SH-SY5Y (cell line): ENCODE measurements at regions not wholly inside any gene's neighbourhood (a gene's known extent, or its start where the extent isn't known, plus 50 kb on each side); places are given as distances from the start of the nearest gene placed in this dataset.

ENCODE experiments used
- GATA2 ChIP-seq: IDR thresholded peaks from 2 replicates; pipeline ENCODE4 v1.6.1; 2011; ENCODE audit warnings: mild to moderate bottlenecking, low read depth, low read length
- GATA3 ChIP-seq: IDR thresholded peaks from 2 replicates; pipeline ENCODE4 v1.6.1; 2011; ENCODE audit warnings: low read depth, mild to moderate bottlenecking, low read length, moderate library complexity

DNA sequence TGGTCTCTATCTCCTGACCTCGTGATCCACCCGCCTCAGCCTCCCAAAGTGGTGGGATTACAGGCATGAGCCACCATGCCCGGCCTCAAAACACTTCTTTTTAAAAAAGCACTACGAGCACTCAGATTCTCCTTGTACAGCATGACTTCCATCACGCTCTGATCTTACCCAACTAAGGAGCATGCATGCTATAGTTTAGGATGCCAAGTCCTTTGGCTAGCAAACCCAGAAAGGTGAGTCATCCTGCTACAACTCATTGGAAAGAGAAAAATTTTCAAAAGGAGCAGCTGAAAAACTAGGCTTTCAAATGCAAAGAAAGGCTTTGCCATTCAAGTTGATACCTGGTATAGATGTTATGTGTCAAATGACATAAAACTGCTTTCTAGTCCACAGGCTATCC lies 70.3 kb upstream of the PRICKLE2 start:
- TF ChIP-seq GATA2 (no peak), GATA3 (no peak)
